Cardiac fibroblast (primary cell): ENCODE measurements at regions not wholly inside any gene's neighbourhood (a gene's known extent, or its start where the extent isn't known, plus 50 kb on each side); places are given as distances from the start of the nearest gene placed in this dataset.
A peak's percentile ranks its signal among the peaks of the same experiment; 100 is the strongest.

Experiments used
- DNase-seq, 2 donors: peaks; one replicate each; pipeline versions ENCODE4 v3.0.0 to v3.0.0-alpha.2; 2010; ENCODE audit warnings: low read depth in 2 of 2
- H3K4me3 ChIP-seq, 2 donors: replicated peaks in 1 of 2; 1 replicate in 1 of 2; 2 replicates in 1 of 2; pipeline ENCODE4 v1.5.1; 2011; ENCODE audit warnings: low read depth in 2 of 2, low read length in 2 of 2, mild to moderate bottlenecking in 2 of 2, moderate library complexity in 1 of 2
- CTCF ChIP-seq: IDR thresholded peaks from one replicate; pipeline ENCODE4 v1.5.1; 2011; ENCODE audit warnings: low read depth, mild to moderate bottlenecking, low read length, inconsistent platforms

GRCh38 chr1:25113086-25113485 is 119.2 kb downstream of the SYF2 start:
- no peak for DNase-seq
- TF ChIP-seq CTCF: no peak
- H3K4me3 ChIP-seq: no peak overlapping the region

- no peak overlapping the region for H3K4me3 ChIP-seq
- TF ChIP-seq CTCF: no peak
- DNase-seq: no peak
Observed at GRCh38 chr1:25112400-25112799, 119.9 kb downstream of the SYF2 start.

- TF ChIP-seq CTCF: no peak
- no peak overlapping the region for H3K4me3 ChIP-seq
- DNase-seq: no peak
Observed at GRCh38 chr1:25111706-25112105, 120.6 kb downstream of the SYF2 start.

GRCh38 chr1:25110485-25110884 is 121.8 kb downstream of the SYF2 start:
- no peak for DNase-seq
- TF ChIP-seq CTCF: no peak
- no peak overlapping the region for H3K4me3 ChIP-seq

GRCh38 chr1:25110036-25110435 is 122.3 kb downstream of the SYF2 start:
- no peak for TF ChIP-seq CTCF

GRCh38 chr1:25109531-25109951 is 122.8 kb downstream of the SYF2 start:
- DNase-seq: no peak
- no peak overlapping the region for H3K4me3 ChIP-seq
- no peak for TF ChIP-seq CTCF

More at GRCh38 chr1:25110036-25110435, 122.3 kb downstream of the SYF2 start:
- no peak for DNase-seq
- no peak overlapping the region for H3K4me3 ChIP-seq

GRCh38 chr1:25107643-25108010 is 124.7 kb downstream of the SYF2 start:
- no peak overlapping the region for H3K4me3 ChIP-seq
- DNase-seq: peak in 1 of 2 donors; percentile 27
- TF ChIP-seq CTCF: no peak
